K562 (cell line): ENCODE measurements at regions not wholly inside any gene's neighbourhood (a gene's known extent, or its start where the extent isn't known, plus 50 kb on each side); places are given as distances from the start of the nearest gene placed in this dataset.

ENCODE experiments used
- ATAC-seq: fragments of 200-7000 bp; cut with Tn5 transposase; 3 replicates; pipeline ENCODE4 v1.9.1; 2020; ENCODE audit warnings: moderate library complexity
- BruUV-seq: library from RNA; stranded (reverse); fragments of 400-500 nt; replicated peaks from 2 replicates; lab custom pipeline; 2021; lab: Mats Ljungman, UMichigan
- CTCF ChIA-PET: fragments of 300-600 bp; formaldehyde crosslinking; extraction: SDS; loops from one replicate; lab custom pipeline; 2021; ENCODE audit warnings: low intra/inter-chr PET ratio; lab: Yijun Ruan, JAX
- POLR2A ChIA-PET: fragments of 300-600, 350-650 bp; sonication (Branson Sonifier 250); formaldehyde crosslinking; extraction: SDS; loops from one replicate; lab custom pipeline; 2021; ENCODE audit warnings: antibody characterized with exemption, inconsistent platforms; lab: Yijun Ruan, JAX
- DNase-seq, 4 experiments: peaks; one replicate each; pipeline versions ENCODE4 v3.0.0 to v3.0.0-alpha.2; 2011 to 2018; ENCODE audit warnings: low spot score in 3 of 4, mixed read lengths in 3 of 4; ENCODE audit errors: extremely low read depth in 1 of 4
- FAIRE-seq: peaks from 2 replicates; lab custom pipeline; 2011; peaks lifted over from hg19 to GRCh38; lab: Jason Lieb, UNC
- H2AFZ ChIP-seq: 2 replicates; pipeline ENCODE4 v1.6.0; 2011; ENCODE audit warnings: low read depth, low read length, control low read depth, inconsistent platforms
- H3K27ac ChIP-seq: fragments of 200-600 bp; 3 replicates; pipeline ENCODE4 v1.8.0; 2011; ENCODE audit warnings: low read depth, mild to moderate bottlenecking, control low read depth, inconsistent platforms, low read length, moderate library complexity, mixed read lengths; ENCODE audit errors: extremely low read depth
- H3K27me3 ChIP-seq, 2 experiments: fragments of 300-600 bp in 1 of 2; 2 replicates in 1 of 2; 3 replicates in 1 of 2; pipeline versions ENCODE4 v1.6.0 to v1.8.0; 2011; ENCODE audit warnings: inconsistent platforms in 2 of 2, low read length in 2 of 2, mild to moderate bottlenecking in 1 of 2, mixed read lengths in 1 of 2, moderate library complexity in 1 of 2; ENCODE audit not compliant: control insufficient read depth in 2 of 2, insufficient read depth in 2 of 2
- H3K36me3 ChIP-seq: fragments of 300-600 bp; 3 replicates; pipeline ENCODE4 v1.8.0; 2011; ENCODE audit warnings: mild to moderate bottlenecking, low read length, inconsistent platforms; ENCODE audit not compliant: control insufficient read depth, insufficient read depth
- H3K4me1 ChIP-seq, 2 experiments: fragments of 200-600 bp in 1 of 2; replicated peaks in 1 of 2; 2 replicates in 1 of 2; 3 replicates in 1 of 2; pipeline versions ENCODE4 v1.5.1 to v1.8.0; 2011; ENCODE audit warnings: inconsistent platforms in 2 of 2, low read length in 2 of 2, mild to moderate bottlenecking in 1 of 2, mixed read lengths in 1 of 2, moderate library complexity in 1 of 2; ENCODE audit not compliant: control insufficient read depth in 2 of 2, insufficient read depth in 2 of 2
- H3K4me2 ChIP-seq: 2 replicates; pipeline ENCODE4 v1.6.1; 2011; ENCODE audit warnings: low read length, control low read depth, inconsistent platforms, mixed read lengths; ENCODE audit not compliant: insufficient read depth
- H3K4me3 ChIP-seq: fragments of 200-600 bp; sonication (generic), shearing (Covaris generic); 2 replicates; pipeline ENCODE4 v1.5.1; 2016; ENCODE audit warnings: control low read depth, inconsistent platforms
- H3K79me2 ChIP-seq: fragments of 200-600 bp; 3 replicates; pipeline ENCODE4 v1.8.0; 2011; ENCODE audit warnings: low read length, inconsistent platforms; ENCODE audit not compliant: control insufficient read depth, insufficient read depth
- H3K9ac ChIP-seq, 2 experiments: 2 replicates each; pipeline versions ENCODE4 v1.6.0 to v1.6.1; 2011; ENCODE audit warnings: low read depth in 2 of 2, low read length in 2 of 2, control low read depth in 1 of 2, inconsistent platforms in 1 of 2, mild to moderate bottlenecking in 1 of 2, mixed read lengths in 1 of 2; ENCODE audit not compliant: insufficient read depth in 1 of 2
- H3K9me1 ChIP-seq: one replicate; pipeline ENCODE4 v1.6.0; 2011; ENCODE audit warnings: inconsistent platforms, mild to moderate bottlenecking, low read length, moderate library complexity; ENCODE audit not compliant: control insufficient read depth, insufficient read depth
- H3K9me3 ChIP-seq: replicated peaks from 2 replicates; pipeline ENCODE4 v1.5.1; 2011; ENCODE audit warnings: low read depth, low read length, inconsistent platforms; ENCODE audit not compliant: control insufficient read depth, insufficient read depth
- H4K20me1 ChIP-seq: replicated peaks from 2 replicates; pipeline ENCODE4 v1.6.1; 2011; ENCODE audit warnings: low read length, inconsistent platforms, mixed read lengths; ENCODE audit not compliant: control insufficient read depth, insufficient read depth
- ARID1B ChIP-seq: fragments of 450-650 bp; IDR thresholded peaks from 2 replicates; pipeline ENCODE4 v1.6.1; 2016; ENCODE audit warnings: antibody characterized with exemption, mild to moderate bottlenecking, inconsistent platforms
- BACH1 ChIP-seq: fragments of 200-800 bp; sonication (Bioruptor generic); IDR thresholded peaks from 2 replicates; pipeline ENCODE4 v1.6.1; 2016; ENCODE audit warnings: missing genetic modification characterization, missing compliant biosample characterization
- BRF1 ChIP-seq: IDR thresholded peaks from 3 replicates; pipeline ENCODE4 v1.6.1; 2011; ENCODE audit warnings: borderline replicate concordance, mild to moderate bottlenecking; ENCODE audit not compliant: insufficient read length; ENCODE audit errors: extremely low read depth
- CCNT2 ChIP-seq: IDR thresholded peaks from 2 replicates; pipeline ENCODE4 v1.6.1; 2011; ENCODE audit warnings: borderline replicate concordance, low read depth, mild to moderate bottlenecking, moderate library complexity, mixed read lengths, low read length; ENCODE audit not compliant: insufficient read length; ENCODE audit errors: extremely low read depth
- COPS2 ChIP-seq: fragments of 450-650 bp; conservative IDR thresholded peaks from 2 replicates; pipeline ENCODE4 v1.6.1; 2016; ENCODE audit warnings: mild to moderate bottlenecking, moderate library complexity
- HLTF ChIP-seq: fragments of 450-650 bp; IDR thresholded peaks from 2 replicates; pipeline ENCODE4 v1.6.1; 2016
- JUN ChIP-seq, 2 experiments: sonication (generic) in 1 of 2; formaldehyde crosslinking in 1 of 2; IDR thresholded peaks; 2 replicates each; pipeline versions ENCODE4 v1.6.1 to v1.8.0; 2012 to 2022; ENCODE audit warnings: borderline replicate concordance in 2 of 2, mild to moderate bottlenecking in 2 of 2, improper control_type of control experiment in 1 of 2, low read depth in 1 of 2, low read length in 1 of 2, missing genetic modification reagents in 1 of 2
- PHB2 ChIP-seq: fragments of 450-650 bp; IDR thresholded peaks from 2 replicates; pipeline ENCODE4 v1.6.1; 2017; ENCODE audit warnings: low read depth
- RUNX1 ChIP-seq: sonication (generic); IDR thresholded peaks from 2 replicates; pipeline ENCODE4 v1.6.1; 2016; ENCODE audit warnings: antibody characterized with exemption, low read depth
- SIX5 ChIP-seq, 2 experiments: IDR thresholded peaks; 2 replicates each; pipeline ENCODE4 v1.6.1; 2011; ENCODE audit warnings: low read length in 2 of 2, borderline replicate concordance in 1 of 2, low read depth in 1 of 2, mild to moderate bottlenecking in 1 of 2, moderate library complexity in 1 of 2; ENCODE audit not compliant: insufficient read depth in 1 of 2
- STAT5A ChIP-seq: IDR thresholded peaks from 2 replicates; pipeline ENCODE4 v1.6.1; 2012; ENCODE audit warnings: low read length, inconsistent platforms, borderline replicate concordance
- U2AF2 ChIP-seq: fragments of 200-400 bp; formaldehyde crosslinking; optimal IDR thresholded peaks from 2 replicates; pipeline ENCODE3; 2017; ENCODE audit warnings: low read depth, mild to moderate bottlenecking, low read length
- ZBED1 ChIP-seq: IDR thresholded peaks from 2 replicates; pipeline ENCODE4 v1.6.1; 2014
- ZNF184 ChIP-seq: sonication (generic); formaldehyde crosslinking; IDR thresholded peaks from 2 replicates; pipeline ENCODE4 v1.5.0; 2020; ENCODE audit warnings: missing genetic modification reagents
- WGBS: fragments of 100-300 bp; shearing (Covaris generic); methylation state at CpG from one replicate; pipeline ENCODE4 v1.1.6; 2016; ENCODE audit warnings: low coverage, mixed read lengths; ENCODE audit not compliant: insufficient coverage; ENCODE audit errors: missing lambda C conversion rate; 5-methylcytosine and 5-hydroxymethylcytosine counted together
- in situ Hi-C: fragments of 300-500 bp; cut with MboI; formaldehyde crosslinking; loops from 4 replicates; pipeline ENCODE4 v1.15.0; 2018; ENCODE audit warnings: inconsistent platforms, mixed read lengths
- intact Hi-C: fragments of 100-400 bp; cut with micrococcal nuclease; formaldehyde crosslinking; loops from 2 replicates; pipeline ENCODE4 v1.14.2; 2022
- TF ChIP-seq, protein P1 (sequence below): conservative IDR thresholded peaks from 2 replicates; pipeline ENCODE4 v1.6.1; 2011; ENCODE audit warnings: low read depth, mild to moderate bottlenecking, low read length; ENCODE audit not compliant: control insufficient read depth
- TF ChIP-seq, protein P2 (sequence below): fragments of 450-650 bp; IDR thresholded peaks from 2 replicates; pipeline ENCODE4 v1.6.1; 2016; ENCODE audit warnings: low read depth, mild to moderate bottlenecking, moderate library complexity
- TF ChIP-seq, protein P3 (sequence below): IDR thresholded peaks from 2 replicates; pipeline ENCODE4 v1.6.1; 2014; ENCODE audit warnings: antibody characterized with exemption
- TF ChIP-seq, protein P4 (sequence below): IDR thresholded peaks from 2 replicates; pipeline ENCODE4 v1.6.1; 2011; ENCODE audit warnings: borderline replicate concordance, low read depth, mild to moderate bottlenecking, moderate library complexity, low read length; ENCODE audit not compliant: insufficient read depth, poor library complexity, severe bottlenecking

DNA sequence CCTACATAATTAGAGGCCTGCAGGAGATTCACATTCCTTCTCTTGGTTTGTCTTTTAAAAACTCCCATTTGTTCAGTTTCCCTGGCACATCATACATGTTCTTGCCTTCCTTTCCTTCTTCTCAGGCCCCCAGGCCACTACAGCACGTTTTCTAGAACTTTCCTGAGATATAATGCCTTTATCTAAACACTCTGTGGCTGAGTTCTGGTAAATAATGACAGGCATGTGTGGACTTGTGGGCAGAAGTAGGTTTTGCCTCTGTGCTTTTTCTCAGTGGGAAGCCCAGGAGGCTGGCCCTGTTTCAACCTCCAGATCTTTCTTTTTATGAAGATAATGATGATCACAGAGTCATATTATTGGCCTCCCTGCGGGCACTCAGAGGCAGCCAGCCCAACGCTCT is 117.2 kb downstream of the TMX1 start (continued):
- TF ChIP-seq, protein P1, sequence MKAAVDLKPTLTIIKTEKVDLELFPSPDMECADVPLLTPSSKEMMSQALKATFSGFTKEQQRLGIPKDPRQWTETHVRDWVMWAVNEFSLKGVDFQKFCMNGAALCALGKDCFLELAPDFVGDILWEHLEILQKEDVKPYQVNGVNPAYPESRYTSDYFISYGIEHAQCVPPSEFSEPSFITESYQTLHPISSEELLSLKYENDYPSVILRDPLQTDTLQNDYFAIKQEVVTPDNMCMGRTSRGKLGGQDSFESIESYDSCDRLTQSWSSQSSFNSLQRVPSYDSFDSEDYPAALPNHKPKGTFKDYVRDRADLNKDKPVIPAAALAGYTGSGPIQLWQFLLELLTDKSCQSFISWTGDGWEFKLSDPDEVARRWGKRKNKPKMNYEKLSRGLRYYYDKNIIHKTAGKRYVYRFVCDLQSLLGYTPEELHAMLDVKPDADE: no peak
- TF ChIP-seq STAT5A (no peak), ZBED1 (no peak), JUN (IDR thresholded peaks at IDR 0.05; ENCODE audit: borderline replicate concordance, low read depth, low read length) (no peak), JUN (CRISPR knock-in tag; IDR thresholded peaks at IDR 0.05; ENCODE audit: borderline replicate concordance) (no peak), SIX5 (IDR thresholded peaks at IDR 0.05; ENCODE audit: borderline replicate concordance in 1 of 2, insufficient read depth in 1 of 2, low read depth in 1 of 2, low read length in 2 of 2) (no peak), BACH1 (tag) (no peak), ZNF184 (no peak), COPS2 (no peak)
- TF ChIP-seq, protein P2, sequence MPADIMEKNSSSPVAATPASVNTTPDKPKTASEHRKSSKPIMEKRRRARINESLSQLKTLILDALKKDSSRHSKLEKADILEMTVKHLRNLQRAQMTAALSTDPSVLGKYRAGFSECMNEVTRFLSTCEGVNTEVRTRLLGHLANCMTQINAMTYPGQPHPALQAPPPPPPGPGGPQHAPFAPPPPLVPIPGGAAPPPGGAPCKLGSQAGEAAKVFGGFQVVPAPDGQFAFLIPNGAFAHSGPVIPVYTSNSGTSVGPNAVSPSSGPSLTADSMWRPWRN: no peak

DNA sequence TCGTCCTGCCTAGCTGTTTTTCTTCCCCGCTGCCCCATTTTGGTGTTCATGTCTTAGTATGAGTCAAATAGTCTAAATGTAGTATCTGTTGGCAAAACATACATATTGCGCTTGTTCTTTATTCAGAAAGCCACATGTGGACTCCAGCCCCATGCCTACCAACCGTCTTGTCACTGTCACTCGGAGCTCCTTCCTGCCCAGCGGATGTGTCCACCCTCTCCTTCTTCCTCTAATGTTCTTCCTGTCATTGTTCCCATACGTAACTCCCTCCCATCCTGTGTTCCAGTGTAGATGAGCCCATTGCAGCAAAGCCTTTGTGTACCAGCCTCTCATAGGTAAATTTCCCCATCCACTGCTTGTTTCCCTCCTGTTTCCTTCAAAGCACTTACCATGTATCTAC is 120.5 kb downstream of the TMX1 start:
- Histone ChIP-seq H3K36me3 (no peaks in the 10 kb centered on the region), H3K4me1 (no peaks in the 10 kb centered on the region), H3K27ac (no peak overlapping the region), H3K4me3 (no peak overlapping the region), H3K27me3 (no peaks in the 10 kb centered on the region), H3K79me2 (no peaks in the 10 kb centered on the region), H3K4me2 (no peak overlapping the region), H2AFZ (no peak overlapping the region), H4K20me1 (no peaks in the 10 kb centered on the region), H3K9me3 (no peaks in the 10 kb centered on the region), H3K9ac (no peak overlapping the region), H3K9me1 (no peaks in the 10 kb centered on the region)
- BruUV-seq: no TSS peak
- in situ Hi-C loops (no loop called here), intact Hi-C loops (no loop called here)
- ChIA-PET CTCF (no interaction called here), POLR2A (no interaction called here)
- FAIRE-seq (no peak), ATAC-seq (no peak), DNase-seq (no peak)
- WGBS: 2% methylated on average over 5 of the region's 7 CpGs
- no peak for TF ChIP-seq ARID1B
- no peak for TF ChIP-seq U2AF2
- TF ChIP-seq, protein P3, sequence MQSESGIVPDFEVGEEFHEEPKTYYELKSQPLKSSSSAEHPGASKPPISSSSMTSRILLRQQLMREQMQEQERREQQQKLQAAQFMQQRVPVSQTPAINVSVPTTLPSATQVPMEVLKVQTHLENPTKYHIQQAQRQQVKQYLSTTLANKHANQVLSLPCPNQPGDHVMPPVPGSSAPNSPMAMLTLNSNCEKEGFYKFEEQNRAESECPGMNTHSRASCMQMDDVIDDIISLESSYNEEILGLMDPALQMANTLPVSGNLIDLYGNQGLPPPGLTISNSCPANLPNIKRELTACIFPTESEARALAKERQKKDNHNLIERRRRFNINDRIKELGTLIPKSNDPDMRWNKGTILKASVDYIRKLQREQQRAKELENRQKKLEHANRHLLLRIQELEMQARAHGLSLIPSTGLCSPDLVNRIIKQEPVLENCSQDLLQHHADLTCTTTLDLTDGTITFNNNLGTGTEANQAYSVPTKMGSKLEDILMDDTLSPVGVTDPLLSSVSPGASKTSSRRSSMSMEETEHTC: no peak
- TF ChIP-seq HLTF: no peak
- TF ChIP-seq, protein P4, sequence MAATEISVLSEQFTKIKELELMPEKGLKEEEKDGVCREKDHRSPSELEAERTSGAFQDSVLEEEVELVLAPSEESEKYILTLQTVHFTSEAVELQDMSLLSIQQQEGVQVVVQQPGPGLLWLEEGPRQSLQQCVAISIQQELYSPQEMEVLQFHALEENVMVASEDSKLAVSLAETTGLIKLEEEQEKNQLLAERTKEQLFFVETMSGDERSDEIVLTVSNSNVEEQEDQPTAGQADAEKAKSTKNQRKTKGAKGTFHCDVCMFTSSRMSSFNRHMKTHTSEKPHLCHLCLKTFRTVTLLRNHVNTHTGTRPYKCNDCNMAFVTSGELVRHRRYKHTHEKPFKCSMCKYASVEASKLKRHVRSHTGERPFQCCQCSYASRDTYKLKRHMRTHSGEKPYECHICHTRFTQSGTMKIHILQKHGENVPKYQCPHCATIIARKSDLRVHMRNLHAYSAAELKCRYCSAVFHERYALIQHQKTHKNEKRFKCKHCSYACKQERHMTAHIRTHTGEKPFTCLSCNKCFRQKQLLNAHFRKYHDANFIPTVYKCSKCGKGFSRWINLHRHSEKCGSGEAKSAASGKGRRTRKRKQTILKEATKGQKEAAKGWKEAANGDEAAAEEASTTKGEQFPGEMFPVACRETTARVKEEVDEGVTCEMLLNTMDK: no peak
- TF ChIP-seq BRF1: no peak
- TF ChIP-seq PHB2: no peak
- no peak for TF ChIP-seq CCNT2
- TF ChIP-seq RUNX1: no peak
